Peyer's patch (tissue), 4 donors: ENCODE measurements at regions not wholly inside any gene's neighbourhood (a gene's known extent, or its start where the extent isn't known, plus 50 kb on each side); places are given as distances from the start of the nearest gene placed in this dataset.

ENCODE experiments used
- DNase-seq, 3 donors: peaks; one replicate each; pipeline ENCODE4 v3.0.0-alpha.2; 2017 to 2019
- H3K27ac ChIP-seq, 4 donors: fragments of 200-600 bp; sonication (generic); one replicate each; pipeline ENCODE4 v1.5.1; 2016 to 2019
- H3K27me3 ChIP-seq, 2 donors: fragments of 200-600 bp; sonication (generic); one replicate each; pipeline ENCODE4 v1.5.1; 2019
- H3K36me3 ChIP-seq, 3 donors: fragments of 200-600 bp; sonication (generic); one replicate each; pipeline ENCODE4 v1.5.1; 2016 to 2019
- H3K4me1 ChIP-seq, 4 donors: fragments of 200-600 bp; sonication (generic); one replicate each; pipeline ENCODE4 v1.5.1; 2016 to 2019
- H3K4me3 ChIP-seq, 4 donors: fragments of 200-600 bp; sonication (generic); 1 replicate in 3 of 4; 2 replicates in 1 of 4; pipeline ENCODE4 v1.5.1; 2016 to 2019; ENCODE audit warnings: mild to moderate bottlenecking in 1 of 4
- H3K9me3 ChIP-seq, 4 donors: fragments of 200-600 bp; sonication (generic); one replicate each; pipeline ENCODE4 v1.5.1; 2016 to 2019; ENCODE audit warnings: mild to moderate bottlenecking in 1 of 4
- POLR2A ChIP-seq, 2 donors: fragments of 450-650 bp; IDR thresholded peaks; one replicate each; pipeline ENCODE4 v1.5.1; 2017; ENCODE audit warnings: antibody characterized with exemption in 2 of 2, mild to moderate bottlenecking in 2 of 2, moderate library complexity in 2 of 2
- TF ChIP-seq, protein P1 (sequence below), 6 experiments: fragments of 450-650 bp in 4 of 6; fragments of 200-600 bp in 2 of 6; sonication (generic) in 1 of 6; IDR thresholded peaks; one replicate each; pipeline ENCODE4 v1.5.1; 2017 to 2019; ENCODE audit warnings: antibody characterized with exemption in 6 of 6, mild to moderate bottlenecking in 3 of 6, moderate library complexity in 1 of 6

DNA sequence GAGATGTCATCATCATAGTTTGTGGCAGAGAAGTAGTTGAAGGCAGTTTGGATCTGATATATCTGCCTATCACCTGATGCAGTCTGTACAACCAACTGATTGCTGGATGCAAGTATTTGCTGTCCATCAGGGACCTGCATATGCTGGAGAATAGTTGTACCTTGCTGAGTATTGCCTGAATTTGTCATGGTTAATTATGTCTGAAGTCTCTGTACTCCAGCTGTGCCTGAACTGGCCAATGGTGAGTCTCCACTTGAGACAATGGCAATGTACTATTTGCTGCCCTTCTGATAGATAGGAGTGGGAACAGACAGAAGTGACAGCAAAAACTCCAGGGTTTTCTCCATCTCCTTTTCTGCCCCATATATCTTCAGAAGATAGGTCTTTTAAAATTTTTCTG, 531.5 kb downstream of the EPHA7 start:
- H3K27ac ChIP-seq, result no peak overlapping the region
- no peaks in the 10 kb centered on the region for H3K9me3 ChIP-seq
- TF ChIP-seq POLR2A (IDR thresholded peaks at IDR 0.05), result no peak
- TF ChIP-seq, protein P1, sequence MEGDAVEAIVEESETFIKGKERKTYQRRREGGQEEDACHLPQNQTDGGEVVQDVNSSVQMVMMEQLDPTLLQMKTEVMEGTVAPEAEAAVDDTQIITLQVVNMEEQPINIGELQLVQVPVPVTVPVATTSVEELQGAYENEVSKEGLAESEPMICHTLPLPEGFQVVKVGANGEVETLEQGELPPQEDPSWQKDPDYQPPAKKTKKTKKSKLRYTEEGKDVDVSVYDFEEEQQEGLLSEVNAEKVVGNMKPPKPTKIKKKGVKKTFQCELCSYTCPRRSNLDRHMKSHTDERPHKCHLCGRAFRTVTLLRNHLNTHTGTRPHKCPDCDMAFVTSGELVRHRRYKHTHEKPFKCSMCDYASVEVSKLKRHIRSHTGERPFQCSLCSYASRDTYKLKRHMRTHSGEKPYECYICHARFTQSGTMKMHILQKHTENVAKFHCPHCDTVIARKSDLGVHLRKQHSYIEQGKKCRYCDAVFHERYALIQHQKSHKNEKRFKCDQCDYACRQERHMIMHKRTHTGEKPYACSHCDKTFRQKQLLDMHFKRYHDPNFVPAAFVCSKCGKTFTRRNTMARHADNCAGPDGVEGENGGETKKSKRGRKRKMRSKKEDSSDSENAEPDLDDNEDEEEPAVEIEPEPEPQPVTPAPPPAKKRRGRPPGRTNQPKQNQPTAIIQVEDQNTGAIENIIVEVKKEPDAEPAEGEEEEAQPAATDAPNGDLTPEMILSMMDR (IDR thresholded peaks at IDR 0.05), result no peak
- no peak overlapping the region for H3K4me3 ChIP-seq
- DNase-seq, result no peak
- no peaks in the 10 kb centered on the region for H3K27me3 ChIP-seq
- no peaks in the 10 kb centered on the region for H3K36me3 ChIP-seq
- H3K4me1 ChIP-seq, result no peaks in the 10 kb centered on the region

DNA sequence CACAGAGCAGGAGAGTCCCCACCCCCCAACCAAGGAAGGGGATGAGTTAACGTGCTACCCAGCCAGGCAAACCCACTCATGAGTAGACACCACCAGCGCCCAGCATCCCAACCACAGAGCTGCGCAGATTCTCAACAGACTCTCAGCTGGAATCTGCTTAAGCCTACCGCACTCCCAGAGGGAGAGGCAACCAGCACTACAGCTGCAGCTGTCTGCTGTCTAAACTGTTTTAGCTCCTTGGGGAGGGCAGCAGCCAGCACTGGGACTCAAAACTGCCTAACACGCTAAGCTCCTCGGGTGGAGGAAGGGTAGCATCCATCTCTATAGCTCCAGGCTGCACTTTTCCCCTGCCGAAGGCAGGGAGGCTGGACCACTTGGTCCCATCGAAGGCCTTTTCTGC, 539.8 kb downstream of the EPHA7 start:
- no peaks in the 10 kb centered on the region for H3K27me3 ChIP-seq
- TF ChIP-seq, protein P1 (IDR thresholded peaks at IDR 0.05), result no peak
- TF ChIP-seq POLR2A (IDR thresholded peaks at IDR 0.05), result no peak
- H3K4me3 ChIP-seq, result no peak overlapping the region
- no peaks in the 10 kb centered on the region for H3K9me3 ChIP-seq
- no peaks in the 10 kb centered on the region for H3K4me1 ChIP-seq
- no peak for DNase-seq
- no peak overlapping the region for H3K27ac ChIP-seq
- H3K36me3 ChIP-seq, result no peaks in the 10 kb centered on the region

DNA sequence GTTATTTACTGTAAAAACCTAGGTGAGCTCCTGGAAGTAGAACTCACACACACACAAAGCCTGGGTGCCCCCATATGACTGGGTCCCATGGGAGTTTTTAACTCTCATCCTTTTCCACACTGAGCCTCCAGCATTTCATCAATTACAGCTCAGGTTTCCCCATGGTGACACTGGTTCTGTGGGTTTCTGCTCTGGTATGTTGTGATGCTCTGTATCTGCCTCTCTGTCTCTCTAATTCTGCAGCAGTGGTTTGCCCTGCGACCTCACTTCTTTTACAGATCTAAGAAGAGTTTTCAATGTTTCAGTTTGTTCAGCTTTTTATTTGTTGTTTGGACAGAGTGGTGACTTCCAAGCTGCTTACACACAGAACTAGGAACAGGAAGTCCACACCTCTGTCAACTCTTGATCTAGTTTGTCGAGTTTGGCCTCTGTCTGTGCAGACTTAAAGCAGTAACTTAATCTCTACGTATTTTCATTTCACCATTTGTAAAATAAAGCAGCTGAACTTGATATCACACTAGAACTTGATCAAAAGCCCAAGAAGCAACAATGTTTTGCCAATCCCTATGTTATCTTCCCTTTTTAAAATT, 554.3 kb downstream of the EPHA7 start:
- TF ChIP-seq, protein P1 (IDR thresholded peaks at IDR 0.05), result no peak
- TF ChIP-seq POLR2A (IDR thresholded peaks at IDR 0.05), result no peak
- no peaks in the 10 kb centered on the region for H3K9me3 ChIP-seq
- H3K27ac ChIP-seq, result no peak overlapping the region
- no peaks in the 10 kb centered on the region for H3K36me3 ChIP-seq
- H3K4me3 ChIP-seq, result no peak overlapping the region
- no peak for DNase-seq
- H3K4me1 ChIP-seq, result no peaks in the 10 kb centered on the region
- no peaks in the 10 kb centered on the region for H3K27me3 ChIP-seq

DNA sequence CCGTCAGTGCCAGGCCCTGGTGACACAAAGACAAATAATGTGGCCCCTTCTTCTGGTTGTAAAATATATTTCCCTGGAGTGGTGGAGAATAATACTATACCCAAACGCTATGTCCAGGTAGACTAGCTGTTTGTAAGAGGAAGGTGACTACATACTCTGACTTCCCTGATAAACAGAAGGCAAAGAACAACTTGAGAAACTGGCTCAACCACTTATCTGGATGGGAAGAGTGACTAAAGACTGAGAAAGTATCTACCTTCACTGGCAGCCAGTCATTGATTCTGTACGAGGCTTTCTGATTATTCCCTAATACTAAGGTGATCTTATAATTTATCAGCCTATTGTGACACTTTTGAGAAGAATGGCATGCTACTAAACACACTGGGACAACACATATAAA, 569.7 kb downstream of the EPHA7 start:
- H3K36me3 ChIP-seq, result no peaks in the 10 kb centered on the region
- TF ChIP-seq, protein P1 (IDR thresholded peaks at IDR 0.05), result no peak
- TF ChIP-seq POLR2A (IDR thresholded peaks at IDR 0.05), result no peak
- no peaks in the 10 kb centered on the region for H3K9me3 ChIP-seq
- no peak overlapping the region for H3K27ac ChIP-seq
- no peak overlapping the region for H3K4me3 ChIP-seq
- no peaks in the 10 kb centered on the region for H3K27me3 ChIP-seq
- no peaks in the 10 kb centered on the region for H3K4me1 ChIP-seq
- no peak for DNase-seq

DNA sequence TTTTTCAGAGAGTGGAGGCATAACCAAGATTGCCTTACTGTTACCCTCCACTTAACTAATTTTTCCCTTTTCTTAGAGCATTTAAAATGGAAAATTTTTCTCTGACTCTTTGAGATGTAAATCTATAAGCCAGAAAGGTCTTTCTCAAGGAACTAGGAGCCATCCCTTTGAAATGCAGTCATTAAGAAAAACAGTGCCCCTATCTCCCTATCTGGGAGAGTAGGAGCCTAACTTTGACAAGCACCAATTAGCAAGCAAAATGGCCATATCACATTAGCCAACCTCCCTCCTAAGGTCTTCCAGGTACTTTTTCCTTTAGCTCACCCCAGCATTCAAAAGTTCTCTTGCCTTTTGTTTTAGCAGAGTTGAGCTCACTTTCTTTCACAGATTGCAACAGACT, 570.5 kb downstream of the EPHA7 start:
- H3K27me3 ChIP-seq, result no peaks in the 10 kb centered on the region
- TF ChIP-seq POLR2A (IDR thresholded peaks at IDR 0.05), result no peak
- TF ChIP-seq, protein P1 (IDR thresholded peaks at IDR 0.05), result no peak
- no peak overlapping the region for H3K27ac ChIP-seq
- no peak for DNase-seq
- no peaks in the 10 kb centered on the region for H3K9me3 ChIP-seq
- no peaks in the 10 kb centered on the region for H3K36me3 ChIP-seq
- H3K4me1 ChIP-seq, result no peaks in the 10 kb centered on the region
- no peak overlapping the region for H3K4me3 ChIP-seq

DNA sequence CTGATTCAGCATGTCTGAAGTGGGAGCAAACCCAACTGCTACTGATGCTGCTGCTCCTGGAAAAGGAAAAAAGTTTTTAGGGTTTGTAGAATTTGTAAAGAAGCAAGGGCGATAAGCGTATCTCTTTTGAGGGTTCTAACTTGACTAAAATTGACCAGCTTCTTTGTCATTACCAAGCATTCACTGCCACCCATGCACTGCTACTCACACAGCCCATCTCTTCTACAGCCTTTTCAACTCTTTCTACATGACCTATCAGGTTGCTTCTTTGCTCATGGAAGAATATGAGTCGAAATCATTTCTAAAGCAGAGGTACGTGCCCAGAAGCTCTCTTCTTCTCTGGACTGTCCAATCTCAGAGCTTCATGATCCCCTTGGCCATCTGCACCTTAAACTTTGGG, 570.9 kb downstream of the EPHA7 start:
- no peak overlapping the region for H3K27ac ChIP-seq
- no peaks in the 10 kb centered on the region for H3K9me3 ChIP-seq
- H3K36me3 ChIP-seq, result no peaks in the 10 kb centered on the region
- TF ChIP-seq, protein P1 (IDR thresholded peaks at IDR 0.05), result no peak
- no peak for TF ChIP-seq POLR2A (IDR thresholded peaks at IDR 0.05)
- H3K27me3 ChIP-seq, result no peaks in the 10 kb centered on the region
- H3K4me1 ChIP-seq, result no peaks in the 10 kb centered on the region
- H3K4me3 ChIP-seq, result no peak overlapping the region
- DNase-seq, result no peak
